ENCODE measurements at regions not wholly inside any gene's neighbourhood (a gene's known extent, or its start where the extent isn't known, plus 50 kb on each side); places are given as distances from the start of the nearest gene placed in this dataset.

DNA sequence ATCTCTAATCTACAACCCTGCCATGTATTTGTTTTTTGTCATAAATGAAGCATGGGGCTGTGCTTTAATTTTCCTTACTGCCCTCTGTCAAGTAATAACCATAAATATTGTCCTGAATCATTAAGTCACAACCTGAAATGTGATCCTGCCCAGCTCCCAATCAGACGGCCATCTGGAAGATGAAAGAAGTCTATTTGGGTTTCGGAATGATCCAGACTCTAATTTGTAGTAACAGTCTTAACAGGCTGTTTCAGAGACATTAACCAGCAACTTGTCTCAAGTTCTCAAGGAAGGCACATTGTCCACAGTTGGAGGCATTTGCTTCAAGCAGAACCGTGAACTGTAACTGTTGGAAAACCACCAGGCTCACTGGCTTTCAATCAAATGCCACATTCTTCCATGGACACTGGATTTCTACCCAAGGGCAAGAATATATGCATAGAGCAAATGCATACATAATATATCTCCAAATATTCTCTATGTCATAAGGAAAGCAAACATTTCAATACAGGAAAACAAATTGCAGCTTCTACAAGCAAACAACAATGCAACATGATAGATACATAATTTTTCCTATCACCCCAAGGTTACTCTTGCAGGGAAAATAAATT, 405.2 kb upstream of the NPVF start:
- Histone ChIP-seq H3K36me3 (ENCODE audit: control insufficient read depth in 2 of 2, extremely low read depth in 1 of 2, insufficient read depth in 2 of 2, low read length in 2 of 2) (no peaks in the 10 kb centered on the region), H3K4me3 (replicated peaks in 1 of 3; ENCODE audit: insufficient read depth in 1 of 3, low read depth in 1 of 3, low read length in 3 of 3) (no peak overlapping the region), H3K9me1 (replicated peaks; ENCODE audit: control insufficient read depth, extremely low read depth, insufficient read depth, low read length) (no peaks in the 10 kb centered on the region), H3K4me2 (ENCODE audit: insufficient read depth, low read length) (no peak overlapping the region), H3K79me2 (ENCODE audit: control insufficient read depth, insufficient read depth, low read length) (no peaks in the 10 kb centered on the region), H3K9me3 (replicated peaks; ENCODE audit: control insufficient read depth, insufficient read depth, low read length) (no peaks in the 10 kb centered on the region), H3K9ac (replicated peaks; ENCODE audit: extremely low read depth, insufficient read depth, low read length) (no peak overlapping the region), H3K4me1 (ENCODE audit: control insufficient read depth, extremely low read depth, insufficient read depth, low read length) (no peaks in the 10 kb centered on the region), H3K27me3 (ENCODE audit: control insufficient read depth in 2 of 2, insufficient read depth in 2 of 2, low read length in 2 of 2) (no peaks in the 10 kb centered on the region), H2AFZ (ENCODE audit: low read depth, low read length) (no peak overlapping the region), H4K20me1 (replicated peaks; ENCODE audit: control insufficient read depth, extremely low read depth, insufficient read depth, low read length) (no peaks in the 10 kb centered on the region), H3K27ac (ENCODE audit: insufficient read depth, low read depth, low read length) (no peak overlapping the region)
- CTCF ChIA-PET, result interaction anchor here (0.6 kb wide), 1 partner anchor 17 kb away, joined by 3 read pairs; no protein-coding TSS in a partner anchor
- TF ChIP-seq EZH2 (IDR thresholded peaks at IDR 0.05; ENCODE audit: borderline replicate concordance, low read depth, low read length, severe bottlenecking) (no peak), POLR2A (IDR thresholded peaks at IDR 0.05; ENCODE audit: low read depth, low read length) (no peak), POLR2AphosphoS5 (IDR thresholded peaks at IDR 0.05; ENCODE audit: insufficient read depth, low read depth, low read length) (no peak), FOS (IDR thresholded peaks at IDR 0.05; ENCODE audit: borderline replicate concordance, insufficient read depth, low read length) (no peak), MYC (IDR thresholded peaks at IDR 0.05; ENCODE audit: low read depth, low read length) (no peak), GATA2 (IDR thresholded peaks at IDR 0.05; ENCODE audit: insufficient read depth, insufficient read length, low read depth, low read length) (no peak), JUN (IDR thresholded peaks at IDR 0.05; ENCODE audit: borderline replicate concordance, insufficient read depth, insufficient read length, low read depth) (no peak)
- TF ChIP-seq, protein P1, sequence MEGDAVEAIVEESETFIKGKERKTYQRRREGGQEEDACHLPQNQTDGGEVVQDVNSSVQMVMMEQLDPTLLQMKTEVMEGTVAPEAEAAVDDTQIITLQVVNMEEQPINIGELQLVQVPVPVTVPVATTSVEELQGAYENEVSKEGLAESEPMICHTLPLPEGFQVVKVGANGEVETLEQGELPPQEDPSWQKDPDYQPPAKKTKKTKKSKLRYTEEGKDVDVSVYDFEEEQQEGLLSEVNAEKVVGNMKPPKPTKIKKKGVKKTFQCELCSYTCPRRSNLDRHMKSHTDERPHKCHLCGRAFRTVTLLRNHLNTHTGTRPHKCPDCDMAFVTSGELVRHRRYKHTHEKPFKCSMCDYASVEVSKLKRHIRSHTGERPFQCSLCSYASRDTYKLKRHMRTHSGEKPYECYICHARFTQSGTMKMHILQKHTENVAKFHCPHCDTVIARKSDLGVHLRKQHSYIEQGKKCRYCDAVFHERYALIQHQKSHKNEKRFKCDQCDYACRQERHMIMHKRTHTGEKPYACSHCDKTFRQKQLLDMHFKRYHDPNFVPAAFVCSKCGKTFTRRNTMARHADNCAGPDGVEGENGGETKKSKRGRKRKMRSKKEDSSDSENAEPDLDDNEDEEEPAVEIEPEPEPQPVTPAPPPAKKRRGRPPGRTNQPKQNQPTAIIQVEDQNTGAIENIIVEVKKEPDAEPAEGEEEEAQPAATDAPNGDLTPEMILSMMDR (IDR thresholded peaks at IDR 0.05; ENCODE audit: extremely low read depth in 1 of 2, insufficient read depth in 1 of 2, low read depth in 1 of 2, low read length in 2 of 2), result no peak
- TF ChIP-seq, protein P2, sequence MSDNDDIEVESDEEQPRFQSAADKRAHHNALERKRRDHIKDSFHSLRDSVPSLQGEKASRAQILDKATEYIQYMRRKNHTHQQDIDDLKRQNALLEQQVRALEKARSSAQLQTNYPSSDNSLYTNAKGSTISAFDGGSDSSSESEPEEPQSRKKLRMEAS (IDR thresholded peaks at IDR 0.05; ENCODE audit: insufficient read depth, insufficient read length), result no peak
- DNase-seq (ENCODE audit: low read depth, low spot score) (no peak), FAIRE-seq (no peak)
- BruUV-seq (replicated peaks), result no TSS peak
- intact Hi-C loops (cut with micrococcal nuclease) (no loop called here), dilution Hi-C loops (cut with MboI; ENCODE audit: extremely low pct_ligation_motif_present, low sequenced_read_pairs) (no loop called here)
- POLR2A ChIA-PET, result no interaction called here
